HG02938 (cell line): ENCODE measurements at regions not wholly inside any gene's neighbourhood (a gene's known extent, or its start where the extent isn't known, plus 50 kb on each side); places are given as distances from the start of the nearest gene placed in this dataset.

Experiments used
- ATAC-seq: cut with Tn5 transposase; IDR thresholded peaks from one replicate; pipeline ENCODE4 v1.9.1; 2021; ENCODE audit warnings: mild to moderate bottlenecking, moderate library complexity; ENCODE audit not compliant: unreplicated experiment

DNA sequence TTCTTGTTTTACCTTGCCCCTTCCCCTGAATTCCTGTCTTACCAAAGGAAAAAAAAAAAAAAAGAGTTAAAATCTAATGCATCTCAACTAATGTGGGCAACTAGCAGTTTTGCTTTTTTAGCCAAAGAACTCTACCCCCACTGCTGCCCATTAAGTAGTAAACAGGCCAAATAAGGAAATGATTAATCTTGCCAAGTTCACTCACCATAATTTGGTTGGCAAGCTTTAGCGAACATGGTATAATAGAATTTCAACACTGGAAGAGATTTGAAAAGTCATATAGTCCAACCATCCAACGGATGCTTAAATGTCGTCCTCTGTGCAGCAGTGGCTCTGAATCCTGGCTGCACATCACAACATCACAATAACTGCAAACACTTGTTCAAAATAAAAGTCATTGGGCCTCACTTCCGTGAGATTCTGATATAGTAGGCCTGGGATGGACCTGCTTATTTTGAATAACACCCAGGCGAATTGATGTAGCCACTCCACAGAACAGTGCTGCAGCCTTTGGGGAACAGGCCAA, 142.0 kb upstream of the UBE2E1 start:
- ATAC-seq, result no peak

DNA sequence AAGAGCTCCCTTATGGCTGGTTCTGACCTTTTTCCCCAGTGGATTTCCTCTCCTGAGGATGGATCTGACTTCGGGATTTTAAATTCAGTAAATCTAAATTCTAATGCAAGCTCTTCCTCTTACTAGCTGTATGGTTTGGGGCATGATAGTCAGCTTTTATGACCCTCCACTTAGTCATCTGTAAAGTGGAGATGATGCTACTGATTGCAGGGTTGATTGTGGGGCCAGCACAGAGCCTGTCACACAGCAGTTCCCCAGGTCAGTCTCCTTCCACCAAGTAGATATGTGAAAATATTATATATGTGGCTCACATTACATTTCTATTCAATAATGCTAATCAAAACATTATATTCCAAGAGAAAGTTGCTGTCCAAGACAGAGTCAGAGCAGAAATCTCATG, 141.3 kb upstream of the UBE2E1 start:
- ATAC-seq, result no peak

DNA sequence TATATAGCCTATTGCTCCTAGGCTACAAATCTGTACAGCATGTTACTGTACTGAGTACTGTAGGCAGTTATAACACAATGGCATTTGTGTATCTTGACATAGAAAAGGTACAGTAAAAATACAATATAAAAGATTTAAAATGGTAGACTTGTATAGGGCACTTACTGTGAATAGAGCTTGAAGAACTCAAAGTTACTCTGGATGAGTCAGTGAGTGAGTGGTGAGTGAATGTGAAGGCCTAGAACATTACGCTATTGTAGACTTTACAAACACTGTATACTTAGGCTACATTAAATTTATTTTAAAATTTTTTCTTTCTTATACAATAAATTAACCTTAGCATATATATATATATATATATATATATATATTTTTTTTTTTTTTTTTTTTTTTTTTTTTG, 140.0 kb upstream of the UBE2E1 start:
- ATAC-seq, result no peak

DNA sequence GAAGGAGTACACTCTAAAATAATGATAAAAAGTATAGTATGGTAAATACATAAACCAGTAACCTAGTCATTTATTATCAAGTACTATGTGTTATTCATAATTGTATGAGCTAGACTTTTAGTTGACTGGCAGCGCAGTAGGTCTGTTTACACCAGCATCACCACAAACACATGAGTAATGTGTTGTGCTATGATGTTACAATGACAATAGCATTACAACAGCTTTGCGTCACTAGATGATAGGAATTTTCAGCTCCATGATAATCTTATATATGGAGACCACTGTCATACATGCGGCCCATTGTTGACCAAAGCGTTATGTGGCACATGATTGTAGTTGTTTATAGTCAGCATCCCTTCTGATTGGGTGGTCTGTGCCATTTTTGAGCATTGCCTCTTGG, 138.9 kb upstream of the UBE2E1 start:
- ATAC-seq, result no peak

DNA sequence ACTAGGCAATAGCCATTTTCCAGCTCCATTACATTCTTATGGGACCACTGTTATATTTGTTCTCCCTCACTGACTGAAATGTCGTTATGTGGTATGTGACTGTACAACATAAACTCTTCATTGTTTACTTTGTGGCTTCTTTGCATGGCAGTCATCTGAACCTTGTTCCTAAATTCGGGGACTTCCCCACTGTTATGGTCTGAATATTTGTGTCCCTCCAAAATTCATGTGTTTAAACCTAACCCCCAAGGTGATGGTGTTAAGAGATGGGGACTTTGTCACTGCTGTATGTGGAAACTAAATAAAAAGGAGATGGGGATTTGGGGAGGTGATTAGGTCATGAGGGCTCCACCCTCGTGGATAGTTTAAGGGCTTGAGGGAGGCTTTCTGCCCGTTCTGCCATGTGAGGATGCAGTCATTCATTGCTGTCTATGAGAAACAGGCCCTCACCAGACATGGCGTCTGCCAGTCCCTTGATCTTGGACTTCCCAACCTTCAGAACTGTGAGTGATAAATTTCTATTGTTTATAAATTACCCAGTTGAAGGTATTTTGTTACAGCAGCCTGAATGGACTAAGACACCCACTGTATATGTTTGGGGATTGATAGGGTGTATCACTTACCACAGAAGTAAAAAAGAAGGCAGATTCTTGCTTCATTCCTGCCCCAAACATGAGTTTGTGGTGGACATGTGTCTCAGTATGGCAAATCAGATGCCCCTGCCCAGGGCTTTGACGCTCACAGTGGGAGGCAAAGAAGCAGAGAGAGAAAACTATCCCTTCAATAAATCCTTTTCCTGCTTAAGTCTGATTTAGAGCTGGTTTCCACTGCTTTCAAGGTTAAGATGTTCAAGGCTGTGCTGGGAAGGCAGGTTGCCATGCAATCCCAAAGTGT, 138.0 kb upstream of the UBE2E1 start:
- ATAC-seq, result no peak

DNA sequence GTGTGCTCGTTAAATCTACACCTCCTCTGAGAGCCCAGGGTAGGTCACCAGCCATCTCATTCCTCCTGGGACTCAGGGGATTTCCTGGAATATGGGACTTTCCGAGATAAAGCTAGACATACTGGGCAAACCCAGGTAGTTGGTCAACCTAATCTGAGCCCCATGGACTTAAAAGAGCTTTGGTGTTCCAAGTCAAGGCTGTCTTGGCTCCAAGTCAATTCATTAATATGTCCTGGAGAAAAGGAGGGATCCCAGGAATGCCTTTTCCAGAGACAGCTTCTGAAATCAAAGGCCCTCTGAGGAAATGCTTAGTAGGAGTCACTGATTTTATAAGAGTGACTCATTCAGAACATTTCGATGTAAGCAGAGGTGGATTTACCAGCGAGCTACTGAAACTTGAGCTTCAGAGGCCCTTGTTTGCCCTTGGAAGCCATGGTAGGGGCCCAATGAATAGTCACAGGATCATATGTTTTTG, 137.3 kb upstream of the UBE2E1 start:
- no peak for ATAC-seq

DNA sequence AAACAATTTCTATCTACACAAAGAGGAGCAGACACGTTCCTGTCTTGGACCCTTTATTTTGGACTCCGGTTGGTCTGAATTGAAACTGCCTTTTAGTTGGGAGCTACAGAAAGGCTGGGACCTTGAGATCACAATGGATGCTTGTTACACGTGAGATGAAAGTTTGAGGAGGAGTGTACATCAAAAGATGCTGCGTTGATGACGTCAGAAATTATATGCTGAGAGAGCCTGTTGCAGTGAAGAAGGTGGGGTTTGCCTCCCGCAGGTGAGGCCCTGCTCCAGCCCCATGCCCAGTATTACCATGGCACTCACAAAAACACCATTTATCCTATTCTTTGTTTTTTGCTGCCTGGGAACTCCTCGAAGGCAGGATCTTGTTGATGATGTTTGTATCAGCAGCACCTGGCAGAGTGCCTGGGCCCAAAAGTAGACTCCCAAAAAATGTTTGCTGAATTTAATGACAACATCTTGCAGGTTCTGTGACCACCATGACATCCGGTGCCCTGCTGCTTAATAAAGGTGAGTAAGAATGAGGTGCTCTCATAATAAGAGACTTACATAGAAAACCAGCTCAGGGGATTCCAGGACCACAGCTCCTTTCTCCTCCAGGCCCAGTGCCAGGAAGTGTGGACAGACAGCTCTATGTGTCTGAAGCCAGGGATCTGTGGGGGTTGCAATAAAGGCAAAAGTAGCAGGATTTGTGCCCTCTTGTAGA, 136.1 kb upstream of the UBE2E1 start:
- no peak for ATAC-seq

DNA sequence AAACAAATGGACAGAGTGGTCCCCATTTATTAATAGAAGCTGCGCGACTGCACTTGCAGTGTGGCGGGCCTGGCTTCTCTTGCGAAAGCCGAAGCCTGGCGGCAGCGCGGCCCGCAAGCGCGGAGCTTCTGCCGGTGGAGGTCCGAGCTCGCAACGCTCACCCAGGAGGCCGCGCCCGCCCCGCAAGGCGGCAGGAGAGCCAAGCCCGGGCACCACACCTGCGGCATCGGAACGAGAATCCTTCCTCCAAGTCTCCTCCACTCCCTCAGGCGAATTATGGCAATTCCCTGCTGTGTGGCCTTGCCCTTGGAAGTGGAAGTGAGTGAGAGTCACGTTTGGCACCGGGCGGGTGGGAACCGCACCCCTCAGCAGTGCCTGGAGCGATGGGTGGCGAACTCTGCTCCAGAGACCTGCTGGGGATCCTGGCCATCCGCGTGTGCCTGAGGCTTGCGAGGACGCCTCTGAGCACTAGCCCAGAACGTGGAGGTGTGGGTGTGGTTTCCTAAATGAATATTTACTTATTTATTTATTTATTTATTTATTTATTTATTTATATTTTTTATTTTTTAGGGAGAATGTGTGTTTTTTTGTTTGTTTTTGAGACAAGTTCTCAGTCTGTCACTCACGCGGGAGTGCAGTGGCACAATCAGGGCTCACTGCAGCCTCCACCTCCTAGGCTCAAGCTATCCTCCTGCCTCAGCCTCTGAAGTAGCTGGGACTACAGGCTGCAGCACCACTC, 133.7 kb upstream of the UBE2E1 start:
- ATAC-seq, result no peak

DNA sequence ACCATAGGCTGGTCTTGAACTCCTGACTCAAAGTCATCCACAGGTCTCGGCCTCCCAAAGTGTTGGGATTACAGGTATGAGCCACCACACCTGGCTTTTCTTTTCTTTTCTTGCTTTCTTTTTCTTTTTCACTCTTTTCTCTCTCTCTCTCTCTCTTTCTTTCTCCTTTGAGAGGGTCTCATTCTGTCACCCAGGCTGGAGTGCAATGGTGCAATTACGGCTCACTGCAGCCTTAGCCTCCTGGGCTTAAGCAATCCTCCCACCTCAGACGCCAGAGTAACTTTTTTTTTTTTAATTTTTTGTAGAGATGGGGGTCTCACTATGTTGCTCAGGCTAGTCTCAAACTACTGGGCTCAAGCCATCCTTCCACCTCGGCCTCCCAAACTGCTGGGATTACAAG, 133.1 kb upstream of the UBE2E1 start:
- ATAC-seq, result no peak

DNA sequence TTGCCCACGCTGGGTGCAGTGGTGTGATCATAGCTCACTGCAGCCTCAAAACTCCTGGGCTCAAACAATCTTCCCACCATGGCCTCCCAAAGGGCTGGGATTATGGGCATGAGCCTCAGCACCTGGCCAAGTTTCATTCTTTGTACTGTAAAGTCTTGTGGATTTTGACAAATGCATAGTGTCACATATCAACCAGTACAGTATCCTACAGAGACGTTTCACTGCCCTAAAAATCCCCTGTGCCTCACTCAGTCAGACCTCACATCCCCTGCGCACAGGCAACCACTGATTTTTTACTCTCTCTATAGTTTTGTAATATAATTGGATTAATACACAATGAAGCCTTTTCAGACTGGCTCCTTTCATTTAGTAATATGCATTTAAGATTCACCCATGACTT, 130.7 kb upstream of the UBE2E1 start:
- ATAC-seq, result no peak

DNA sequence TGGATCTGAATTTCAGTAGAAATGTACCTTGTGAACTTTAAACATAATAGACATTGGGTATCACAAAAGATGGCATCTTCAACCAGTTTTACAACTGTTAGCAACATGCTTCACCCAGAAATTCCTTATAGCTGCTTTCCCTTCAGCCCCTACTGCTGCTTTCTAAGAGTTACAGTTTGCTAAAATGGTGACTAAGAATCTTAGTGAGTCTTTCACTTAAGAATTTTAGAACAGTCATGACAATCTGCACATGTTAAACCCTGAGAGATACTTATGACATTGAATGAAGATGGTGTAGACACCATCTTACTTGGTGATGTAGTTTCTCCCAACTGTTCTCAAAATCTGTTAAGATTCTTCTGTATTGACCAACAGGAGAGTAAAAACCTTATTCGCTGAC, 129.7 kb upstream of the UBE2E1 start:
- no peak for ATAC-seq

DNA sequence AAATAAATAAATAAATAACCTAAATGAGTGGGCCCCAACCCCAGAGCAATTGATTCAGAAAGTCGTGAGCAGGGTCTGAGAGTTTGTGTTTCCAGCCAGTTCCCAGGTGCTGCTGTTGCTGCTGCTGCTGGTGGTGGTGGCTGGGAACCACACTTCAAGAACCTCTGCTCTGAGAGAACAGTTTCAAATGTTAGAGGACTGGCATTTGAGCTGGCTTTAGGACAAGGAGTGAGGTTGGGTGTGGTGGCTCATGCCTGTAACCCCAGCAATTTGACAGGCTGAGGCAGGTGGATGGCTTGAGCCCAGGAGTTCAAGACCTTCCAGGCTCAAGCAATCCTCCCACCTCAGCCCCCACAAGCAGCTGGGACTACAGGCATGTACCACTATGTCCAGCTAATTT, 123.1 kb upstream of the UBE2E1 start:
- ATAC-seq, result no peak

DNA sequence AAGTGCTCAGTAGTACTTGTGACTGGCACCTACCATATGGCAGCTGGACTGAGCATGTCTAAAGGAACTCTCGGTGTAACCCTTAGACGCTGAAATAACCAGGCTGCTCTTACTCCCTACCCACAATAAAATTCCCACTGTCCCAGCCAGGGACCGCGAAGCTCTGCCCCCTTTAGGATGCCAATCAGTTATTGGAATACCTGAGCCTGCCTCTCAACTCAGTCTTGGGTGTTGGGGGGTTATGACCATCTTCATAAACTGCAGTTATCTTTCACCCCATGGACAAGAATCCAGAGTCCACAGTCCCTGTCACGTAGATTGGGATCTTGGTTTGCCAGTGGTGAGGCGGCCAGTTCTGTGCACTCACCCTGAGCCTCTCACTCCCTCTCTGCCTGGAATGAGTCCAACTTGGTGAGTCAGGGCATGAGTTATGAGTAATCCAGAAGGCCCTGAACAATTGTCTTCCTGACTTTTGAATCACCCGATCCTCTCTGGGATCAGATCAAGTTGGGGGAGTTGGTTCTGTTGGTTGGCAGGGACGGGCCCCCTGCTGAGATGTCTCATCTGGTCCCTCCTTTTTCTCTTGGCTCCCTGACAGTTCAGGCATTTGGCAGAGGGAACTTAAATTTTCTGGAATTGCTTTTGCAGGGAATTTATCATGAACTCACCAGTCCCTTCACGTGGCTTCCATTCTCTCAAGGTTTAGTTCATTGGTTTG, 120.1 kb upstream of the UBE2E1 start:
- ATAC-seq, result no peak

DNA sequence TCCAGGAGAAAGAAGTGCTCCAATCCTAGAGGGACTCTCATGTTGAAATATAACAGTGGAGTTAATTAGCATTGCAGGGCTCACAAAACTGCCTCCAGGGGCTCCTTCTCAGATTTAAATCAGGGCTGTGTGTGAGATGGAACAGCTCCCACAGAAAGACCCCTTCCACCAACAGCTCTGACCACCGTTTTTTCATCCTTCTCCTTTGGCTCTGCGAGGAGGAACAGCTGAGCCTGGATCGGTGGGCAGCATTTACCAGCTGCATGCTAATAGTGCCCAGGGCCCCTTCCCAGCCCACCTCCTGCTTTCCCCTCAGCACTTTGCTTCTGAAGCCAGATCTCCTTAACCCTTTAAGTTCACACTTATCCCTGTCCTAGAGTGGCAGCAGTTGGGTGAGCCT, 119.2 kb upstream of the UBE2E1 start:
- ATAC-seq, result no peak

DNA sequence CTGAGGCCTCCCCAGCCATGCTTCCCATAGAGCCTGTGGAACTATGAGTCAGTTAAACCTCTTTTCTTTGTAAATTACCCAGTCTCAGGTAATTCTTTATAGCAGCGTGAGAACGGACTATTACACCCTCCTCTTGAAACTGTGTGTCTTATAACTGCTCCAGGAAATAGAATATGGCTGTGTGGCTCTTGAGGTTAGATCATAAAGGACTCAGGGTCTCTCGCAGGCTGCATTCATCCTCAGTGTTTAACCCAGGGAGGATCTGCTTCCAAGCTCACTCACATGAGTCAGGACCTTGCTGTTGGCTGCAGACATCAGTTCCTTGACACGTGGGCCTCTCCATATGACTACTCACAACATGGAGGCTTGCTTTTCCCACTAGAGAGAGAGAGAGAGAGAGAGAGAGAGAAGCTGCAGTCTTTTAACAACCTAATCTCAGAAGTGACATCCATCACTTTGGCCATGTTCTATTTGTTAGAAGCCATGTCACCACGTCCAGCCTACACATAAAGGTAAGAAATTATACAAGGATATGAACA, 114.3 kb upstream of the UBE2E1 start:
- ATAC-seq, result no peak

DNA sequence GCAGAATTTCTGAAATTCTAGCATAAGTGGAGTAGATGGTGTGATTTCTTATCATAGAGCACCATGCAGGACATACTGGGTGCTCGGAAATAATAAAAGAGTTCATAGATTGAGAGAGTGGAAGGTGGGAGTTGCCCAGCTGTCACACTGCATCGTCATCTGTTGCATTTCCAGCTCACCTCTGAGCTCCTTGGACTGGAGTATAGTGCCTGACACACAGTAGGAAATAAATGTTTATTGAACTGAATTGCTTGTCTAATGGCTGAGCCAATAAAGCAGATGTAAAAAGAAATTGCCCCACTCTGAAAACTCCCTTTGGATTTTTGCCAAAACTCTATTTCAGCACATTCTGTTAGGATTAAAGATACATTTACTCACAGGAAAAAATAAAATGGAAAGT, 108.9 kb upstream of the UBE2E1 start:
- no peak for ATAC-seq

DNA sequence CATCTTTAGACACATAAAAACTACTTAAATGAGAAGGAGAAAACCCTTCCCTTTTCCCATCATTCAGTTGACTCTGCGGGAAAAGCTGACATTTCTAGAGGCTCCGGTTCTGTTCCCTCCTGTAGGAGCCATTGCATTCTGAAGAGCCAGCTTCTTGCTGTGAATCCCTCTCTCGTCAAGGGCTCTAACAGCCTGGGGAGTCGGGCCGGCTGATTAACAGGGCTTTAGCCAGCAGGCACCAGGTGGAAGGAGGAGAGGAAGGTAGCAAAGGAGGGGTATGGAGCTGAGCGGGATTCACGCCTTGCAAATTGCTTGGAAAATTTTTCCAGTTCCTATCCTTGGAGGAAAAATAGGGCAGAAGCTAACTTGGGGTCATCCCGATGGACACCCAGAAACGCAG, 108.3 kb upstream of the UBE2E1 start:
- ATAC-seq, result no peak

DNA sequence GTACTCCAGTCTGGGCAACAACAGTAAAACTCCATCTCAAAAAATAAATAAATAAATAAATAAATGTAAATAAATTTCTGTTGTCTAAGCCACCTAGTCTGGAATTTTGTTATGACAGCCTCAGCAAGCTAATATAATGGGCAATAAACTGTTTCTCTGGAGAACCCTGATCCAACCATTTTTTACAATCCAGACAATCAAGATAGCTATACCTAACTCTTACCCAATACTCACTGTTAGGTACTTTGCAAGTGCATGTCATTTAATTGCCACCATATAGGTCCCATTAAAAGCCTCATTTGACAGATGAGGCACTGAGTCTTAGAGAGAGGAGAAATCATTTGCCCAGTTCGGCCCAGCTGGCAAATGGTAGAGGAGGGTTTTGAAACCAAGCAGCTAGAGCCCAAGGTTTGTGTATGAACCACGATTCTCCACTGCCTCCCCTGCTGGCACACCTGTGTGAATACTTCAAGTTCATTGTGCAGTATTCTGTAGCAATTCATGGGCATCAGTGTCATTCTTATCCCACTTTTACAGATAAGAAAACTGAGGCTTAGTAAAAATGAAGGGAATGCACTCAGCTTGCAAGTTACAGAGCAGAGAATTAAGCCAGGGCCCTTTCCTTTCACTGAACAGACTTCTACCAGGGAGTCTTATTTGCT, 107.0 kb upstream of the UBE2E1 start:
- ATAC-seq, result no peak

DNA sequence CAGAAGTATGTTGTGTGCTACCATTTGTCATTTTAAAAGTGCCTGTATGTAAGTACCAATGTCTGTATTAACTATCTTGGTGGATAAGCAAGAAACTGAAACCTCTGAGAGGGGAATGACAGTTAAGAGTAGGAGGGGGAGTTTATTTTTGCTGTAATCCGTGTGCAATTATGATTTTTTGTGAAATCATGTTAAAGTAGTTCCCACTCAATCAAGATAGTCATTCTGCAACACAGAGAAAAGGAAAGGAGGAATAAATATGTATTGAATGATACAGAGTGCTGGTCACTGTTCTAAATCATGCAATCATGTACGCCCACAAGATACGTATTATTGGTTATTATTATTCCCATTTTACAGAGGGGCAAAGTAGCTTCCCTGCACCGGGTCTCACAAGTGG, 105.1 kb upstream of the UBE2E1 start:
- ATAC-seq, result no peak
